ENCODE measurements at regions not wholly inside any gene's neighbourhood (a gene's known extent, or its start where the extent isn't known, plus 50 kb on each side); places are given as distances from the start of the nearest gene placed in this dataset.

GRCh38 chr3:118536764-118537163 lies 497.9 kb downstream of the IGSF11 start:
- TF ChIP-seq CTCF (IDR thresholded peaks at IDR 0.05 in 8 of 11, conservative IDR thresholded peaks at IDR 0.05 in 3 of 11) (no peak), POLR2AphosphoS5 (IDR thresholded peaks at IDR 0.05) (no peak)

Measured in spleen (tissue), 7 donors.